ENCODE measurements at regions not wholly inside any gene's neighbourhood (a gene's known extent, or its start where the extent isn't known, plus 50 kb on each side); places are given as distances from the start of the nearest gene placed in this dataset.

DNA sequence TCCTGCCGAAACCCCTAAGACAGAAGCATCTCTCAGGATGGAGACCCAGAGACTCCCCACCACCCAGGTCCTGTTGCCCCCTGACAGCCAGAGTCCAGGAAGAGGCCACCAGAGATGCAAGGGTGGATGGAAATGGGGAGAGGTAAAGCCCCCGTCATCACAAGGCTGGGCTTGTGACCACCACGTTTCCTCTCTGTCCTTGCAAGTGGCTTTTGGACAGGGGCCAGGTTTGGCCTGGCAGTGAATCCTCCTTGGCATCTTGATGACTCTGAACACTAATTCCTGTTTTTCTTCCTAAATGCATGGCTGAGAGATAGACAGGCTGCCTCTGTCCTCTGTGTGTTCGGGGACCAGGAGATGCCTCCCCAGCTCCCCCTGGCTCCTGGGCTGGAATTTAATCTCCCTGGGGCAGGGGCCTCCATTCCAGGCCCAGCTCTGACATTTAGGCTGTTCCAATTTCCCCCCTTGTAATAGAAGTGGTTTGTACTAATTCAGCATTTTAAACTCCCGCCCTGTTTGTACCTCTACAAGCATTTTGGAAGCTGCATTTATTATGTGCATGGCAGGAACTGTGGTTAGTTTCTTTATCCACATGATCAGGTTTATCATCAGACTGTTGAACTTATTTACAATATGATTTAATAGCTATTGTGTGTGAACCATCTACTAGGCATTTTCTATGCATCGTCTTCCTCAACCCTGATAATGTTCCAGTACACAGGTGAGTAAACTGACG is 116.1 kb upstream of the IRX6 start:
- Mint-ChIP-seq H3K4me3 (no peak overlapping the region), H3K27me3 (no peaks in the 10 kb centered on the region), H3K9me3 (no peaks in the 10 kb centered on the region), H3K4me1 (ENCODE audit: low read depth) (no peaks in the 10 kb centered on the region), H3K27ac (no peak overlapping the region), H3K36me3 (ENCODE audit: low read depth) (no peaks in the 10 kb centered on the region)
- ChIA-PET CTCF (interaction anchor here (0.6 kb wide), 1 partner anchor 39 kb away, joined by 3 read pairs; no protein-coding TSS in a partner anchor), POLR2A (no interaction called here)
- no peak for DNase-seq
- intact Hi-C loops (cut with micrococcal nuclease), result no loop called here
- ATAC-seq, result no peak
- TF ChIP-seq, protein P1, sequence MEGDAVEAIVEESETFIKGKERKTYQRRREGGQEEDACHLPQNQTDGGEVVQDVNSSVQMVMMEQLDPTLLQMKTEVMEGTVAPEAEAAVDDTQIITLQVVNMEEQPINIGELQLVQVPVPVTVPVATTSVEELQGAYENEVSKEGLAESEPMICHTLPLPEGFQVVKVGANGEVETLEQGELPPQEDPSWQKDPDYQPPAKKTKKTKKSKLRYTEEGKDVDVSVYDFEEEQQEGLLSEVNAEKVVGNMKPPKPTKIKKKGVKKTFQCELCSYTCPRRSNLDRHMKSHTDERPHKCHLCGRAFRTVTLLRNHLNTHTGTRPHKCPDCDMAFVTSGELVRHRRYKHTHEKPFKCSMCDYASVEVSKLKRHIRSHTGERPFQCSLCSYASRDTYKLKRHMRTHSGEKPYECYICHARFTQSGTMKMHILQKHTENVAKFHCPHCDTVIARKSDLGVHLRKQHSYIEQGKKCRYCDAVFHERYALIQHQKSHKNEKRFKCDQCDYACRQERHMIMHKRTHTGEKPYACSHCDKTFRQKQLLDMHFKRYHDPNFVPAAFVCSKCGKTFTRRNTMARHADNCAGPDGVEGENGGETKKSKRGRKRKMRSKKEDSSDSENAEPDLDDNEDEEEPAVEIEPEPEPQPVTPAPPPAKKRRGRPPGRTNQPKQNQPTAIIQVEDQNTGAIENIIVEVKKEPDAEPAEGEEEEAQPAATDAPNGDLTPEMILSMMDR (IDR thresholded peaks at IDR 0.05), result no peak

DNA sequence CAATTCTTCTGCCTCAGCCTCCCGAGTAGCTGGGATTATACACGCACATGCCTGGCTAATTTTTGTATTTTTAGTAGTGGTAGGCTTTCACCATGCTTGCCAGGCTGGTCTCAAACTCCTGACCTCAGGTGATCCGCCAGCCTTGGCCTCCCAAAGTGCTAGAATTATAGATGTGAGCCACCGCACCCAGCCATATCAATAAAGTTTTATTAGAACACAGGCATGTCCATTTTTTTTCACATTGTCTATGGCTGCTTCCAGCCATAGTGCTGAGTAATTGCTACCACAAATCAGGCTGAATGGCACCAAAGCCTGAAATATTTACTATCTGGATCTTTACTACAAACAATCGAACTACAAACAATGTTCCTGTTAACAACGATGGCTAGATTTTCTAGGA is 114.4 kb upstream of the IRX6 start:
- no peaks in the 10 kb centered on the region for H3K4me1 Mint-ChIP-seq (ENCODE audit: low read depth)
- ChIA-PET POLR2A (no interaction called here), CTCF (no interaction called here)
- TF ChIP-seq, protein P1 (IDR thresholded peaks at IDR 0.05), result no peak
- H3K36me3 Mint-ChIP-seq (ENCODE audit: low read depth), result no peaks in the 10 kb centered on the region
- no peak overlapping the region for H3K27ac Mint-ChIP-seq
- H3K9me3 Mint-ChIP-seq, result no peaks in the 10 kb centered on the region
- no peak for ATAC-seq
- H3K27me3 Mint-ChIP-seq, result no peaks in the 10 kb centered on the region
- intact Hi-C loops (cut with micrococcal nuclease), result no loop called here
- no peak overlapping the region for H3K4me3 Mint-ChIP-seq
- DNase-seq, result no peak

DNA sequence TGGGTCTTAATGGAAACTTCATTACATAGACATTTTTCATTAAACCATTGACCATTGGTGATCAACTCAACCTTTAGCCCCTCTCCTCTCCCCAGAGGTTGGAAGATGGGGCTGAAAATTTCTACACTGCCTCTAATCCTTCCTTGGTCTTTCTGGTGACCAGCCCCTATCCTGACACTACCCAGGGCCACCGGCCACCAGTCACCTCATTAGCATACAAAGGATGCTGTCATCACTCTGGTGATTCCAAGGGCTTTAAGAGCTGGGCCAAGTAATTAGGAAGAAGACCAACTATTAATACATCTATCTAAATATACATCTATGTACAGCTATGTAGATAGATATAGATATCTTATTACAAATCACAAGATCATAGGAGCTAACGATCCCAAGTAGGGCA is 111.2 kb upstream of the IRX6 start:
- Mint-ChIP-seq H3K27me3 (no peaks in the 10 kb centered on the region), H3K4me3 (no peak overlapping the region), H3K9me3 (no peaks in the 10 kb centered on the region), H3K27ac (no peak overlapping the region), H3K4me1 (ENCODE audit: low read depth) (no peaks in the 10 kb centered on the region), H3K36me3 (ENCODE audit: low read depth) (no peaks in the 10 kb centered on the region)
- ChIA-PET POLR2A (no interaction called here), CTCF (no interaction called here)
- ATAC-seq (no peak), DNase-seq (no peak)
- TF ChIP-seq, protein P1 (IDR thresholded peaks at IDR 0.05), result no peak
- intact Hi-C loops (cut with micrococcal nuclease), result no loop called here

DNA sequence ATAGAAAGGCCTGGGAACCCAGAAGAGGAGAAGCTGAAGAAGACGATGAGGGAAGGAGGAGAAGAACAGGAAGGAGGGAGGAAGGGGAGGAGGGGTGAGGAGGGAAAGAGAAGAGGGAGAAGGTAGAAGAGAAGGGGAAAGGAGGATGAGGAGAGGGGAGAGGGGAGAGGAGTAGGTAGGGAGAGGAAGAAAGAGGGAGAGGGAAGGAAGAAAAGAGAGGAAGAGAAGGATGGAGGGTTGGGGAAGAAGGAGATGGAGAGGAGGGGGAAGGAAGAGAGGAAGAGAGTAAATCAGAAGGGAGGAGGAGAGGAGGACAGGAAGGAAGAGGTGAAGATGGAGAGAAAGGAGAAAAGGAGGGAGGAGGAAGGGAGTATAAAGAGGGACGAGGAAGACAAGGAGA is 109.6 kb upstream of the IRX6 start:
- ATAC-seq (no peak), DNase-seq (no peak)
- intact Hi-C loops (cut with micrococcal nuclease), result no loop called here
- H3K4me1 Mint-ChIP-seq (ENCODE audit: low read depth), result no peaks in the 10 kb centered on the region
- H3K27me3 Mint-ChIP-seq, result no peaks in the 10 kb centered on the region
- POLR2A ChIA-PET, result no interaction called here
- no peaks in the 10 kb centered on the region for H3K9me3 Mint-ChIP-seq
- no peak overlapping the region for H3K27ac Mint-ChIP-seq
- H3K4me3 Mint-ChIP-seq, result no peak overlapping the region
- CTCF ChIA-PET, result no interaction called here
- H3K36me3 Mint-ChIP-seq (ENCODE audit: low read depth), result no peaks in the 10 kb centered on the region
- TF ChIP-seq, protein P1 (IDR thresholded peaks at IDR 0.05), result no peak

DNA sequence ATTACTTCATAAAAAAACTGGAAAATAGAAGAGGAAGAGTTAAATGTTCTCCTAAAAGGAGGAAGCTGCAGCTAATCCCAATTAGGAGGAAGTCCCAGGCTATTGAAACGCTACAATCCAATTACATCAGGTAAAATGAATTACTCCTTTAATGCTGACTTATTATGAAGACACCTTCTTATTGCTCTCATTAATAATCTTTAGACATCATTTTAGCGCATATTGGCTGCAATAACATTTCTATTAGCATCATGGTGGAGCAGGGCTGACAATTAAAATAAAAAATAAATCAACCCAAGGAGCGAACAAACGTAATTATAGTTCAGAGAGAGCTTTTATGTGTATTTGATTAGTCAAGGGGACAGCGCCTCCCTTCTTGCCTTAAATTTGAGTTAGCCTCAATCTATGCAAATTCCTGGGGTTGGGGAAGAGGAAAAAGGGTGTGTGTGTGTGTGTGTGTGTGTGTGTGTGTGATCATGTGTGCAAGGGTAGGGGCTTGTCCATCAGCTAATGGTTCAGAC is 109.0 kb upstream of the IRX6 start:
- Mint-ChIP-seq H3K27me3 (no peaks in the 10 kb centered on the region), H3K4me1 (ENCODE audit: low read depth) (no peaks in the 10 kb centered on the region), H3K9me3 (no peaks in the 10 kb centered on the region), H3K36me3 (ENCODE audit: low read depth) (no peaks in the 10 kb centered on the region), H3K4me3 (no peak overlapping the region), H3K27ac (no peak overlapping the region)
- intact Hi-C loops (cut with micrococcal nuclease), result no loop called here
- no peak for ATAC-seq
- CTCF ChIA-PET, result no interaction called here
- no peak for DNase-seq
- TF ChIP-seq, protein P1 (IDR thresholded peaks at IDR 0.05), result no peak
- POLR2A ChIA-PET, result no interaction called here

All from activated CD8-positive, alpha-beta T cell treated with anti-CD3 and anti-CD28 coated beads for 36 hours (primary cell).